Stomach (tissue), 8 donors: ENCODE measurements at regions not wholly inside any gene's neighbourhood (a gene's known extent, or its start where the extent isn't known, plus 50 kb on each side); places are given as distances from the start of the nearest gene placed in this dataset.

ENCODE experiments used
- DNase-seq, 2 donors: peaks; one replicate each; pipeline versions ENCODE4 v3.0.0 to v3.0.0-alpha.2; 2013 to 2019
- H3K27ac ChIP-seq, 5 donors: fragments of 200-600 bp in 4 of 5; sonication (generic) in 4 of 5; one replicate each; pipeline ENCODE4 v1.5.1; 2013 to 2019; ENCODE audit warnings: mild to moderate bottlenecking in 1 of 5, moderate library complexity in 1 of 5
- H3K27me3 ChIP-seq, 3 donors: fragments of 200-600 bp; sonication (generic); one replicate each; pipeline ENCODE4 v1.5.1; 2017 to 2019; ENCODE audit warnings: mixed run types in 1 of 3
- H3K36me3 ChIP-seq, 4 donors: fragments of 200-600 bp; sonication (generic); 1 replicate in 3 of 4; 2 replicates in 1 of 4; pipeline ENCODE4 v1.5.1; 2016 to 2019
- H3K4me1 ChIP-seq, 4 donors: fragments of 200-600 bp; sonication (generic); one replicate each; pipeline ENCODE4 v1.5.1; 2016 to 2019
- H3K4me3 ChIP-seq, 4 donors: fragments of 200-600 bp; sonication (generic) in 3 of 4; one replicate each; pipeline ENCODE4 v1.5.1; 2016 to 2019; ENCODE audit warnings: mild to moderate bottlenecking in 1 of 4
- H3K9me3 ChIP-seq, 4 donors: fragments of 200-600 bp; sonication (generic); one replicate each; pipeline ENCODE4 v1.5.1; 2016 to 2019
- CTCF ChIP-seq, 7 experiments: fragments of 450-650 bp in 4 of 7; fragments of 200-600 bp in 3 of 7; sonication (generic) in 3 of 7; IDR thresholded peaks; one replicate each; pipeline ENCODE4 v1.5.1; 2016 to 2019; ENCODE audit warnings: antibody characterized with exemption in 7 of 7, control low read depth in 2 of 7, mild to moderate bottlenecking in 1 of 7
- EP300 ChIP-seq: sonication (generic); formaldehyde crosslinking; IDR thresholded peaks from one replicate; pipeline ENCODE4 v1.6.1; 2017; ENCODE audit warnings: antibody characterized with exemption
- POLR2A ChIP-seq, 4 donors: fragments of 450-650 bp; IDR thresholded peaks; one replicate each; pipeline ENCODE4 v1.6.1; 2016; ENCODE audit warnings: antibody characterized with exemption in 4 of 4, control low read depth in 2 of 4, mild to moderate bottlenecking in 1 of 4, moderate library complexity in 1 of 4
- POLR2AphosphoS5 ChIP-seq, 3 donors: sonication (generic); formaldehyde crosslinking; IDR thresholded peaks; one replicate each; pipeline ENCODE4 v1.6.1; 2016; ENCODE audit warnings: antibody characterized with exemption in 3 of 3
- WGBS, 5 donors: extraction: QIAGEN DNeasy Blood & Tissue Kit in 3 of 5; methylation state at CpG; one replicate each; pipeline versions ENCODE4 v1.1.5 to v1.1.7; 2013 to 2018; 5-methylcytosine and 5-hydroxymethylcytosine counted together
- intact Hi-C: fragments of 100-400 bp; cut with DNase I; formaldehyde crosslinking; loops from one replicate; pipeline ENCODE4 v1.15.1; 2023; ENCODE audit warnings: low total_unique reads
- donor health status: healthy with polysubstance abuse.
- donor health status: Bipolar disorder and iron deficiency.
- donor health status: healthy.

GRCh38 chr1:209219791-209220524, 363.6 kb upstream of the CAMK1G start:
- intact Hi-C loops: no loop called here
- no peak overlapping the region for H3K4me3 ChIP-seq
- DNase-seq: peak in 1 of 2 donors; percentile 58
- no peak overlapping the region for H3K27ac ChIP-seq
- H3K9me3 ChIP-seq: no peaks in the 10 kb centered on the region
- peaks cover 0 to 11% (median 0%) of the 10 kb centered on the region in 3 donors for H3K27me3 ChIP-seq
- TF ChIP-seq CTCF (IDR thresholded peaks at IDR 0.05): no peak
- no peak for TF ChIP-seq EP300
- no peak for TF ChIP-seq POLR2A (IDR thresholded peaks at IDR 0.05)
- no peak for TF ChIP-seq POLR2AphosphoS5 (IDR thresholded peaks at IDR 0.05)
- H3K36me3 ChIP-seq: no peaks in the 10 kb centered on the region
- no peaks in the 10 kb centered on the region for H3K4me1 ChIP-seq
- WGBS, 5 donors: 56 to 67% (median 60%) methylated on average over 16 of the region's 16 CpGs

GRCh38 chr1:209222826-209223225, 360.7 kb upstream of the CAMK1G start:
- Histone ChIP-seq H3K4me1 (no peaks in the 10 kb centered on the region), H3K9me3 (no peaks in the 10 kb centered on the region), H3K27ac (no peak overlapping the region), H3K4me3 (no peak overlapping the region), H3K27me3 (no peaks in the 10 kb centered on the region), H3K36me3 (no peaks in the 10 kb centered on the region)
- peak in 1 of 2 donors; percentile 23 for DNase-seq
- no peak for TF ChIP-seq POLR2A (IDR thresholded peaks at IDR 0.05)
- no peak for TF ChIP-seq EP300
- TF ChIP-seq POLR2AphosphoS5 (IDR thresholded peaks at IDR 0.05): no peak
- no peak for TF ChIP-seq CTCF (IDR thresholded peaks at IDR 0.05)
- WGBS, 5 donors: 92 to 96% (median 95%) methylated on average over 5 of the region's 5 CpGs
- intact Hi-C loops: no loop called here

- no peak for DNase-seq
- no peaks in the 10 kb centered on the region for H3K4me1 ChIP-seq
- no peak for TF ChIP-seq EP300
- TF ChIP-seq CTCF (IDR thresholded peaks at IDR 0.05): no peak
- TF ChIP-seq POLR2AphosphoS5 (IDR thresholded peaks at IDR 0.05): no peak
- no peak for TF ChIP-seq POLR2A (IDR thresholded peaks at IDR 0.05)
- H3K27me3 ChIP-seq: no peaks in the 10 kb centered on the region
- no peaks in the 10 kb centered on the region for H3K36me3 ChIP-seq
- no peak overlapping the region for H3K4me3 ChIP-seq
- H3K9me3 ChIP-seq: no peaks in the 10 kb centered on the region
- intact Hi-C loops: no loop called here
- 41 to 72% (median 44%) methylated on average over 1 of the region's 1 CpG for WGBS, 5 donors
- H3K27ac ChIP-seq: no peak overlapping the region
Observed at GRCh38 chr1:209223791-209224190, 359.7 kb upstream of the CAMK1G start.

- TF ChIP-seq EP300 (no peak), POLR2AphosphoS5 (IDR thresholded peaks at IDR 0.05) (no peak), POLR2A (IDR thresholded peaks at IDR 0.05) (no peak), CTCF (IDR thresholded peaks at IDR 0.05) (no peak)
- 78 to 83% (median 80%) methylated on average over 4 of the region's 4 CpGs for WGBS, 5 donors
- intact Hi-C loops: no loop called here
Observed at GRCh38 chr1:209224886-209225285, 358.6 kb upstream of the CAMK1G start.

More at GRCh38 chr1:209224886-209225285, 358.6 kb upstream of the CAMK1G start:
- no peaks in the 10 kb centered on the region for H3K4me1 ChIP-seq
- H3K4me3 ChIP-seq: no peak overlapping the region
- no peak overlapping the region for H3K27ac ChIP-seq
- H3K27me3 ChIP-seq: no peaks in the 10 kb centered on the region
- DNase-seq: no peak
- no peaks in the 10 kb centered on the region for H3K36me3 ChIP-seq
- H3K9me3 ChIP-seq: no peaks in the 10 kb centered on the region
